ENCODE measurements at regions not wholly inside any gene's neighbourhood (a gene's known extent, or its start where the extent isn't known, plus 50 kb on each side); places are given as distances from the start of the nearest gene placed in this dataset.

GRCh38 chrX:138057883-138058282 is 492.0 kb downstream of the ZIC3 start:
- TF ChIP-seq CTCF (IDR thresholded peaks at IDR 0.05; ENCODE audit: insufficient read depth, low read length, poor library complexity, severe bottlenecking) (no peak), EZH2phosphoT487 (conservative IDR thresholded peaks at IDR 0.05; ENCODE audit: low read length) (no peak)
